Sigmoid colon (tissue), 6 donors: ENCODE measurements at regions not wholly inside any gene's neighbourhood (a gene's known extent, or its start where the extent isn't known, plus 50 kb on each side); places are given as distances from the start of the nearest gene placed in this dataset.
"Not testable (repeated sequence)": the region's sequence is repeated elsewhere in the genome, so short reads cannot be mapped to it uniquely, and the experiment has no call there.

Source experiments
- DNase-seq: peaks from one replicate; pipeline ENCODE4 v3.0.0-alpha.2; 2019
- H3K27ac ChIP-seq, 4 donors: fragments of 200-600 bp; sonication (generic); one replicate each; pipeline ENCODE4 v1.5.1; 2016 to 2019; ENCODE audit warnings: mild to moderate bottlenecking in 1 of 4
- H3K27me3 ChIP-seq, 3 donors: fragments of 200-600 bp; sonication (generic); one replicate each; pipeline ENCODE4 v1.5.1; 2019; ENCODE audit warnings: mild to moderate bottlenecking in 1 of 3
- H3K36me3 ChIP-seq, 4 donors: fragments of 200-600 bp; sonication (generic); one replicate each; pipeline ENCODE4 v1.5.1; 2016 to 2019
- H3K4me1 ChIP-seq, 4 donors: fragments of 200-600 bp; sonication (generic); one replicate each; pipeline ENCODE4 v1.5.1; 2017 to 2019
- H3K4me3 ChIP-seq, 4 donors: fragments of 200-600 bp; sonication (generic); one replicate each; pipeline ENCODE4 v1.5.1; 2017 to 2019; ENCODE audit warnings: mild to moderate bottlenecking in 2 of 4, moderate library complexity in 1 of 4
- H3K9me3 ChIP-seq, 4 donors: fragments of 200-600 bp in 3 of 4; sonication (generic) in 3 of 4; one replicate each; pipeline versions ENCODE4 v1.5.1 to v1.6.1; 2013 to 2019
- CTCF ChIP-seq, 4 experiments: fragments of 450-650 bp in 3 of 4; fragments of 200-600 bp in 1 of 4; IDR thresholded peaks; one replicate each; pipeline ENCODE4 v1.5.1; 2016 to 2019; ENCODE audit warnings: antibody characterized with exemption in 4 of 4, mild to moderate bottlenecking in 3 of 4, moderate library complexity in 2 of 4
- EP300 ChIP-seq, 4 donors: sonication (generic); formaldehyde crosslinking; IDR thresholded peaks; one replicate each; pipeline ENCODE4 v1.6.1; 2017; ENCODE audit warnings: antibody characterized with exemption in 4 of 4
- POLR2A ChIP-seq, 2 donors: fragments of 450-650 bp; IDR thresholded peaks; one replicate each; pipeline ENCODE4 v1.6.1; 2016; ENCODE audit warnings: antibody characterized with exemption in 2 of 2, mild to moderate bottlenecking in 2 of 2, moderate library complexity in 2 of 2
- POLR2AphosphoS5 ChIP-seq, 4 donors: sonication (generic); formaldehyde crosslinking; IDR thresholded peaks; one replicate each; pipeline ENCODE4 v1.6.1; 2017; ENCODE audit warnings: antibody characterized with exemption in 4 of 4
- WGBS, 2 donors: extraction: QIAGEN DNeasy Blood & Tissue Kit; methylation state at CpG; one replicate each; pipeline ENCODE4 v1.1.7; 2013; 5-methylcytosine and 5-hydroxymethylcytosine counted together
- intact Hi-C: fragments of 100-400 bp; cut with DNase I; formaldehyde crosslinking; loops from one replicate; pipeline ENCODE4 v1.15.1; 2023
- donor health status: healthy with polysubstance abuse.
- donor health status: healthy.

- Histone ChIP-seq H3K27ac (no peak overlapping the region), H3K27me3 (no peaks in the 10 kb centered on the region), H3K9me3 (peaks cover 0 to 16% (median 0%) of the 10 kb centered on the region in 4 donors), H3K4me1 (no peaks in the 10 kb centered on the region), H3K4me3 (no peak overlapping the region), H3K36me3 (no peaks in the 10 kb centered on the region)
- DNase-seq, result no peak
- TF ChIP-seq CTCF (IDR thresholded peaks at IDR 0.05), result no peak
- no peak for TF ChIP-seq POLR2A (IDR thresholded peaks at IDR 0.05)
- no peak for TF ChIP-seq POLR2AphosphoS5 (IDR thresholded peaks at IDR 0.05)
- no peak for TF ChIP-seq EP300 (IDR thresholded peaks at IDR 0.05)
- WGBS, 2 donors, result 83 to 88% methylated on average over 17 of the region's 17 CpGs
- intact Hi-C loops, result no loop called here
These were observed 325.6 kb downstream of the ZNF716 start for GRCh38 chr7:57775396-57776088.

GRCh38 chr7:57776136-57776856 lies 326.3 kb downstream of the ZNF716 start:
- H3K27ac ChIP-seq, H3K4me1 ChIP-seq, intact Hi-C loops, DNase-seq, H3K4me3 ChIP-seq, H3K27me3 ChIP-seq, H3K36me3 ChIP-seq: not testable (repeated sequence)
- peaks cover 0 to 16% (median 0%) of the 10 kb centered on the region in 4 donors for H3K9me3 ChIP-seq
- 91 to 95% methylated on average over 36 of the region's 36 CpGs for WGBS, 2 donors

GRCh38 chr7:57789130-57789529 lies 339.2 kb downstream of the ZNF716 start:
- intact Hi-C loops, result no loop called here
- 86 to 91% methylated on average over 10 of the region's 10 CpGs for WGBS, 2 donors

GRCh38 chr7:57819491-57819981 lies 369.6 kb downstream of the ZNF716 start:
- H3K4me1 ChIP-seq, result no peaks in the 10 kb centered on the region
- no peak overlapping the region for H3K4me3 ChIP-seq
- H3K9me3 ChIP-seq, result peaks cover 0 to 14% (median 0%) of the 10 kb centered on the region in 4 donors
- no peaks in the 10 kb centered on the region for H3K36me3 ChIP-seq
- 90 to 92% methylated on average over 30 of the region's 30 CpGs for WGBS, 2 donors
- no peak for TF ChIP-seq CTCF (IDR thresholded peaks at IDR 0.05)
- no peak for TF ChIP-seq EP300 (IDR thresholded peaks at IDR 0.05)
- H3K27ac ChIP-seq, result no peak overlapping the region
- H3K27me3 ChIP-seq, result no peaks in the 10 kb centered on the region
- DNase-seq, result no peak
- intact Hi-C loops, result no loop called here

More at GRCh38 chr7:57789130-57789529, 339.2 kb downstream of the ZNF716 start:
- no peak for DNase-seq
- Histone ChIP-seq H3K9me3 (peaks cover 0 to 10% (median 0%) of the 10 kb centered on the region in 4 donors), H3K4me1 (no peaks in the 10 kb centered on the region), H3K27ac (no peak overlapping the region), H3K4me3 (no peak overlapping the region), H3K36me3 (no peaks in the 10 kb centered on the region), H3K27me3 (no peaks in the 10 kb centered on the region)
- TF ChIP-seq POLR2A (IDR thresholded peaks at IDR 0.05) (no peak), CTCF (IDR thresholded peaks at IDR 0.05) (no peak)

GRCh38 chr7:57820477-57820876 lies 370.5 kb downstream of the ZNF716 start:
- Histone ChIP-seq H3K9me3 (peaks cover 0 to 14% (median 0%) of the 10 kb centered on the region in 4 donors), H3K4me3 (no peak overlapping the region), H3K27me3 (no peaks in the 10 kb centered on the region), H3K4me1 (no peaks in the 10 kb centered on the region), H3K36me3 (no peaks in the 10 kb centered on the region), H3K27ac (no peak overlapping the region)
- intact Hi-C loops, result no loop called here
- TF ChIP-seq POLR2AphosphoS5 (IDR thresholded peaks at IDR 0.05), result no peak
- WGBS, 2 donors, result 86 to 87% methylated on average over 16 of the region's 16 CpGs
- no peak for DNase-seq
